ENCODE measurements at regions not wholly inside any gene's neighbourhood (a gene's known extent, or its start where the extent isn't known, plus 50 kb on each side); places are given as distances from the start of the nearest gene placed in this dataset.
A peak's percentile ranks its signal among the peaks of the same experiment; 100 is the strongest.
"Not testable (repeated sequence)": the region's sequence is repeated elsewhere in the genome, so short reads cannot be mapped to it uniquely, and the experiment has no call there.

DNA sequence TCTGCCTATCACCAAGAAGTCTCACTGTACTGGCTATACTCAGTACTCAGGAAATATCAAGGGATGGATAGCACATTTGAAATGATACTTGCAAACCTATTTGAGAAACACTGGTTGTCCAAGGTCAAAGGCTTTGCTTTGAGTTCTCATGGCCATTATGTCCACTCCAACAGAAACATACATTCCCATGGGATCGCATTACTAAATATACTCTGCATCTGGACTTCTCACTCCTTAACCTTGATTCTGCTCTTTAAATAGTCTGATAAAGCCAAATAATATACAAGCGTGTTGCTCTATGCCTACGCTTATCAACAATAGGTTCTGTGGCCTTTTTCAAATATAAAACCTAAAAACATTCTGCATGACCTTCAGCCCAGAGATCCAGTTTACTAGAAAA is 1054.8 kb downstream of the MRPL39 start:
- DNase-seq (ENCODE audit: low spot score): no peak
- POLR2A ChIA-PET (ENCODE audit: low non-redundant PET): no interaction called here
- TF ChIP-seq, protein P1, sequence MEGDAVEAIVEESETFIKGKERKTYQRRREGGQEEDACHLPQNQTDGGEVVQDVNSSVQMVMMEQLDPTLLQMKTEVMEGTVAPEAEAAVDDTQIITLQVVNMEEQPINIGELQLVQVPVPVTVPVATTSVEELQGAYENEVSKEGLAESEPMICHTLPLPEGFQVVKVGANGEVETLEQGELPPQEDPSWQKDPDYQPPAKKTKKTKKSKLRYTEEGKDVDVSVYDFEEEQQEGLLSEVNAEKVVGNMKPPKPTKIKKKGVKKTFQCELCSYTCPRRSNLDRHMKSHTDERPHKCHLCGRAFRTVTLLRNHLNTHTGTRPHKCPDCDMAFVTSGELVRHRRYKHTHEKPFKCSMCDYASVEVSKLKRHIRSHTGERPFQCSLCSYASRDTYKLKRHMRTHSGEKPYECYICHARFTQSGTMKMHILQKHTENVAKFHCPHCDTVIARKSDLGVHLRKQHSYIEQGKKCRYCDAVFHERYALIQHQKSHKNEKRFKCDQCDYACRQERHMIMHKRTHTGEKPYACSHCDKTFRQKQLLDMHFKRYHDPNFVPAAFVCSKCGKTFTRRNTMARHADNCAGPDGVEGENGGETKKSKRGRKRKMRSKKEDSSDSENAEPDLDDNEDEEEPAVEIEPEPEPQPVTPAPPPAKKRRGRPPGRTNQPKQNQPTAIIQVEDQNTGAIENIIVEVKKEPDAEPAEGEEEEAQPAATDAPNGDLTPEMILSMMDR (conservative IDR thresholded peaks at IDR 0.05; ENCODE audit: low read depth): no peak
- CTCF ChIA-PET: no interaction called here
- H3K27ac ChIP-seq: no peak overlapping the region

DNA sequence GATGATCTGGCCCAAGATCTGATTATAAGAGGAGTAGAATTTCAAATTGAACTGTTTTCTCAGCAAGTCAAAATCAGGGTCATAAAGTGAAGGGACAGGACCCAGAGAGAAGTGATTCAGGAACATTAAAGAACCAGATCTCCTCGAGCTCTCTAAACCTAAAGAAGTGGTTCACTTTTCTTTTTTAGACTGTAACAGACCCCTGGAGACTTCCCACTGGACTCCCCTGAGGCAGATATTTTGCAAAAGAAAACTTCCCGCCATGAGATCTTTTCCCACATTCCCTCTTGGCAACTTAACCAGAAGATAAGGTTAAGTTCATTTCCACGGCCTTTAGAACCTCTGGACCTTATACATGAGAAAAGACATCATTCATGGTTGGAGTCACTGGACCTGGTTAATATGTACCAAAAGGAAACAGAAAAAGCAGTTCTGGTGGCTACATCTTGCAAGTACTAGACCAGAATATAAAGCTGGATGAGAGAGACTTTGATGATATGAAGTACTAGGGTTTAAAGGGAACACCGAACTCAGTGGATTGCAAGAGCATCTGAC is 1061.4 kb downstream of the MRPL39 start:
- no peak overlapping the region for H3K27ac ChIP-seq
- no peak for DNase-seq (ENCODE audit: low spot score)
- TF ChIP-seq, protein P1 (conservative IDR thresholded peaks at IDR 0.05; ENCODE audit: low read depth): no peak
- POLR2A ChIA-PET (ENCODE audit: low non-redundant PET): no interaction called here
- CTCF ChIA-PET: interaction anchor here (0.7 kb wide), 1 partner anchor 1869 kb away, joined by 3 read pairs; no protein-coding TSS in a partner anchor

DNA sequence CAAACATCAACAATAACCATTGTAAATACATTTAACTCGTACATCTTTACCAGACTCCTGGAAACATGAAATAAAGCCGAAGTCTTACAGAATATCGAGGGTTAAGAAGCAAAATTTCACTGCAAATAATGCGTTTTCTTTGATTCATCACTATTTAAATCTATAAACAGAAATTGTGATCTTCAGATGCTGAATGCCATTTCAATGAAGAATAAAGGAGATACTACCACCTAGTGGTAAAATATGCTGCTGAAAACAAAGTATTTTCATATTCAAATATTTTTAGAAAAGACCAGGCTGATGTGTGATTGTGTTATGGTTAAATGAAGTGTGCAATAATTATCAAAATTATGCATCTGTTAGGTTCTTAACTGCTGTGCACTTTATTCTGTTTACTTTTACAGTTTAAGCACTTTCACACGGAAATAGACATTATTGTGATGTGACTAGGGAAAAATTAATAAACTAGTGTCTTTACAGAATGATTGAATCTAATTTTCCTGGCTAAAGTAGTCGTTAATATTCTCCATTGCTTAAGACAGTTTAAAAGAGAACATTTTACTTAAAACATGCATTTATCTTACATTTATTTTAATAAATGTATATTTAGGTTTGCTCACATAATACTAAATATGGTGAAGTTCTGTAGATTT is 1093.1 kb downstream of the MRPL39 start:
- DNase-seq (ENCODE audit: low spot score): no peak
- ChIA-PET CTCF (interaction anchor here (0.6 to 0.7 kb wide), 3 partner anchors 401 to 623 kb away, joined by 3 to 6 read pairs (median 4); no protein-coding TSS in a partner anchor), POLR2A (ENCODE audit: low non-redundant PET) (no interaction called here)

DNA sequence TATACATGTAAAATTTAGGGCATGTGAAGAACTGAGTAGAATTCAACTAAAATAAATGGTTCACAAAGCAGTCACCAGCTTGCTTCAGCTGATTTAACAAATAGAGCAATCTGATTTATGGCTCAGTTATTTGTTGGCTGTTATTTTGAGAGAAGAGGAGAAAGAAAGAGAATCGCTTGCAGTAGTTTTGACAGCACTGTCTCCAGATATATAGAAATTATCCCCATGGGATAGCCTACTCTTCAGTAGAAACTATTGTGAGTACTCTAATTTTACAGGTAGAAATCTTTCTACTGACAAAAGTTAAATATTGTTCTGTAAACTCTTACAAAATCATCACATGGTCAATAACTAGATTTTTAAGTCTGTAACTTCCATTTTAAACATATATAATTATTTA is 1098.2 kb downstream of the MRPL39 start:
- POLR2A ChIA-PET (ENCODE audit: low non-redundant PET): no interaction called here

More for the DNA sequence above, 1093.1 kb downstream of the MRPL39 start:
- no peak overlapping the region for H3K27ac ChIP-seq
- TF ChIP-seq, protein P1 (conservative IDR thresholded peaks at IDR 0.05; ENCODE audit: low read depth): peak; percentile 65

DNA sequence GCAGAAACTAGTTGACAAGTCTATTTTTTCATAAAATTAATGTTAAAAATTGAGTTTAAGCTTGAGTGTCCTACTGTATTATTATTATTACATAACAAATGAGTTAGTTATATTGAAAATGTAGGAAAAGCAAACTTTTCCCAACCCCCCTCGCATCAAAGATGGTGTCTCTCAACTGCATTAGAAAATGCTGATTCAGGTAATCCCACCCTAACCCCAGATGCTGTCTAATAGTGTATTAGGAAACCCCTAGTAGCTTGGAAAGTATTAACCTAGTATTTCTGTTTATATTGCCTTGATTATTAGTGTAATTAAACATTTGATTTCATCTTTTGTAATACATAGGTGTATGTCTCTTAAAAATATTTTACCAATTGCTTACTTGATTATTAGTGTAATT is 1120.3 kb downstream of the MRPL39 start:
- POLR2A ChIA-PET (ENCODE audit: low non-redundant PET): no interaction called here
- TF ChIP-seq, protein P1 (conservative IDR thresholded peaks at IDR 0.05; ENCODE audit: low read depth): no peak
- DNase-seq (ENCODE audit: low spot score): no peak
- no peak overlapping the region for H3K27ac ChIP-seq
- CTCF ChIA-PET: interaction anchor here (0.5 kb wide), 1 partner anchor 999 kb away, joined by 3 read pairs; no protein-coding TSS in a partner anchor

More for the DNA sequence above, 1098.2 kb downstream of the MRPL39 start:
- TF ChIP-seq, protein P1 (conservative IDR thresholded peaks at IDR 0.05; ENCODE audit: low read depth): no peak
- CTCF ChIA-PET: no interaction called here
- H3K27ac ChIP-seq: no peak overlapping the region
- DNase-seq (ENCODE audit: low spot score): no peak

DNA sequence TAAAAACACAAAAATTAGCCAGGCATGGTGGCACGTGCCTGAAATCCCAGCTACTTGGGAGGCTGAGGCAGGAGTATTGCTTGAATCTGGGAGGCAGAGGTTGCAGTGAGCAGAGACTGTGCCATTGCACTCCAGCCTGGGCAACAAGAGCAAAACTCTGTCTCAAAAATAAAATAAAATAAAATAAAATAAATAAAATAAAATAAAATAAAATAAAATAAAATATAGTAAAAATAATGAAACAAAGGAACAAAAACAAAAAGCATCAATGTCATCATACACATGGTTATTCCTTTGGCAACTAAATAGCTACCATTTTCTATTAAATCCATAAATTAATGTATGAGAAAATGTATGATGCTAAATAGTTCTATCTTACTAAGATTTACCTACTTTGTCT is 1123.9 kb downstream of the MRPL39 start:
- POLR2A ChIA-PET (ENCODE audit: low non-redundant PET); DNase-seq (ENCODE audit: low spot score); H3K27ac ChIP-seq; CTCF ChIA-PET: not testable (repeated sequence)

DNA sequence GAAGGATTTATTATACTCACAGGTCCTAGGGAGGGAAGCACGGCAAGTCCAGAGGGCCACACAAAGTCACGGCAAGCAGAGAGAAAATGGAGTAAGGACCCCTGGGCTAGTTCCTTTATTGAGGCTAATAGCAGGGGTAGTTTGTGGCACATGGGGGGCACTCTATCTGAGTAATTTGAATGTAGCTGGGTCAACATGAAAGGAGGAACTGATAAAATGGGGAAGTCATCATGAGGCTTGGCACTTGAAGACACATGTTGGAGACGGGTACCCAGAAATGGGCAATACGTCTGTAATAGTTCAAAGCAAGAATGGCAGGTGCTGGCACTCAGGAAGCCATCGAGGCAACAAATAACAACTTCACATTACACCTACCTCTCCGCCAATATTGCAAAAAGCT is 1136.4 kb downstream of the MRPL39 start:
- DNase-seq (ENCODE audit: low spot score): no peak
- POLR2A ChIA-PET (ENCODE audit: low non-redundant PET): no interaction called here
- CTCF ChIA-PET: no interaction called here
- no peak overlapping the region for H3K27ac ChIP-seq
- TF ChIP-seq, protein P1 (conservative IDR thresholded peaks at IDR 0.05; ENCODE audit: low read depth): no peak

Data from RWPE1 (cell line).